H1 (cell line): ENCODE measurements at regions not wholly inside any gene's neighbourhood (a gene's known extent, or its start where the extent isn't known, plus 50 kb on each side); places are given as distances from the start of the nearest gene placed in this dataset.

Experiments
- CTCF ChIP-seq, 3 experiments: IDR thresholded peaks; 1 replicate in 2 of 3; 2 replicates in 1 of 3; pipeline versions ENCODE4 v1.5.1 to v1.6.1; 2011; ENCODE audit warnings: low read length in 3 of 3, mild to moderate bottlenecking in 3 of 3, inconsistent platforms in 2 of 3, low read depth in 1 of 3, moderate library complexity in 1 of 3; ENCODE audit not compliant: insufficient read depth in 1 of 3; ENCODE audit errors: control extremely low read depth in 1 of 3
- KDM1A ChIP-seq: fragments of 200-600, 300-600 bp; sonication (generic); IDR thresholded peaks from 2 replicates; pipeline ENCODE4 v1.7.1; 2016; ENCODE audit warnings: mild to moderate bottlenecking, low read length, borderline replicate concordance
- SRF ChIP-seq: IDR thresholded peaks from 2 replicates; pipeline ENCODE4 v1.6.1; 2011; ENCODE audit warnings: mild to moderate bottlenecking, low read depth, low read length, moderate library complexity

DNA sequence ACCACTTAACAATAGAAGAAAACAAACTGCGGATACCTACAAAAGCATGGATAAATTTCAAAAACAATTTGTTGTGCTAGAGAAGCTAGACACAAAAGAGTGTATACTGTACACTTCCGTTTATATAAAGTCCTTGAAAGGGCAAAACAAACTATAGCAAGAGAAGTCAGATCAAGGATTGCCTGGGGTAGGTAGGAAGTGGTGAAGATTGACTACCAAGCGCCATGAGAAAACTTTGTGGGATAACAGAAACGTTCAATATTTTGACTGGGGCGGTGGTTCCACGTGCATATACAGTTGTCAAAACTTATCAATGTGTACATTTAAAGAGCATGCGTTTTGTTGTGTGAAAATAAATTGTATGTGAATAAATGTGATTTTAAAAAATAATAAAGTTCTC lies 55.6 kb upstream of the CCL2 start (continued):
- TF ChIP-seq CTCF (IDR thresholded peaks at IDR 0.05; ENCODE audit: control extremely low read depth in 1 of 3, insufficient read depth in 1 of 3, low read depth in 1 of 3, low read length in 3 of 3) (no peak), SRF (no peak), KDM1A (no peak)
